H9 (cell line): ENCODE measurements at regions not wholly inside any gene's neighbourhood (a gene's known extent, or its start where the extent isn't known, plus 50 kb on each side); places are given as distances from the start of the nearest gene placed in this dataset.

Experiments used
- DNase-seq: peaks from one replicate; pipeline ENCODE4 v3.0.0-alpha.2; 2017
- H2AFZ ChIP-seq: one replicate; pipeline ENCODE4 v1.6.1; 2013; ENCODE audit warnings: mild to moderate bottlenecking, low read length, control low read depth, moderate library complexity
- H2AK5ac ChIP-seq: 2 replicates; pipeline ENCODE4 v1.6.1; 2013; ENCODE audit warnings: low read length, control low read depth, mixed read lengths; ENCODE audit not compliant: insufficient read length
- H2BK120ac ChIP-seq: one replicate; pipeline ENCODE4 v1.6.1; 2013; ENCODE audit warnings: low read depth, mild to moderate bottlenecking, low read length, control low read depth, inconsistent platforms; ENCODE audit not compliant: poor library complexity, severe bottlenecking
- H2BK12ac ChIP-seq: 2 replicates; pipeline ENCODE4 v1.6.1; 2013; ENCODE audit warnings: low read length, control low read depth, mixed read lengths, low read depth; ENCODE audit not compliant: insufficient read length
- H2BK15ac ChIP-seq: 2 replicates; pipeline ENCODE4 v1.6.1; 2013; ENCODE audit warnings: low read depth, low read length, control low read depth
- H2BK20ac ChIP-seq: one replicate; pipeline ENCODE4 v1.6.1; 2013; ENCODE audit warnings: low read depth, mild to moderate bottlenecking, low read length, control low read depth, inconsistent platforms; ENCODE audit not compliant: poor library complexity, severe bottlenecking
- H2BK5ac ChIP-seq: 2 replicates; pipeline ENCODE4 v1.6.1; 2013; ENCODE audit warnings: low read length, control low read depth, mixed read lengths; ENCODE audit not compliant: insufficient read length
- H3K14ac ChIP-seq: 2 replicates; pipeline ENCODE4 v1.6.1; 2013; ENCODE audit warnings: low read length, control low read depth; ENCODE audit not compliant: insufficient read depth
- H3K18ac ChIP-seq: 2 replicates; pipeline ENCODE4 v1.6.1; 2013; ENCODE audit warnings: low read depth, mild to moderate bottlenecking, mixed read lengths, low read length, control low read depth; ENCODE audit not compliant: insufficient read length
- H3K23ac ChIP-seq: 2 replicates; pipeline ENCODE4 v1.6.1; 2013; ENCODE audit warnings: low read length, control low read depth, mixed read lengths, low read depth; ENCODE audit not compliant: insufficient read length
- H3K23me2 ChIP-seq: 2 replicates; pipeline ENCODE4 v1.6.1; 2013; ENCODE audit warnings: low read depth, mild to moderate bottlenecking, mixed read lengths, low read length, control low read depth; ENCODE audit not compliant: insufficient read length, poor library complexity, severe bottlenecking
- H3K27ac ChIP-seq: 2 replicates; pipeline ENCODE4 v1.5.1; 2013; ENCODE audit warnings: low read length, control low read depth, mixed read lengths, low read depth; ENCODE audit not compliant: insufficient read length
- H3K27me3 ChIP-seq: 2 replicates; pipeline ENCODE4 v1.6.1; 2013; ENCODE audit warnings: low read length, control low read depth, inconsistent platforms; ENCODE audit not compliant: insufficient read depth
- H3K4ac ChIP-seq: 2 replicates; pipeline ENCODE4 v1.6.1; 2013; ENCODE audit warnings: low read depth, mild to moderate bottlenecking, control low read depth, inconsistent platforms, low read length, moderate library complexity
- H3K4me1 ChIP-seq: 2 replicates; pipeline ENCODE4 v1.6.1; 2013; ENCODE audit warnings: low read length, control low read depth, inconsistent platforms; ENCODE audit not compliant: insufficient read depth
- H3K4me2 ChIP-seq: 2 replicates; pipeline ENCODE4 v1.6.1; 2013; ENCODE audit warnings: low read length, control low read depth, mixed read lengths; ENCODE audit not compliant: insufficient read length, insufficient read depth
- H3K56ac ChIP-seq: 2 replicates; pipeline ENCODE4 v1.6.1; 2013; ENCODE audit warnings: low read depth, mild to moderate bottlenecking, mixed read lengths, low read length, control low read depth; ENCODE audit not compliant: insufficient read length
- H3K79me1 ChIP-seq: 2 replicates; pipeline ENCODE4 v1.6.1; 2013; ENCODE audit warnings: low read depth, mild to moderate bottlenecking, moderate library complexity, low read length, control low read depth, inconsistent platforms; ENCODE audit not compliant: insufficient read depth, poor library complexity, severe bottlenecking
- H3K79me2 ChIP-seq: 2 replicates; pipeline ENCODE4 v1.6.1; 2013; ENCODE audit warnings: low read length, control low read depth, inconsistent platforms; ENCODE audit not compliant: insufficient read depth
- H3K9ac ChIP-seq: 2 replicates; pipeline ENCODE4 v1.6.1; 2013; ENCODE audit warnings: low read length, control low read depth, mixed read lengths; ENCODE audit not compliant: insufficient read length; ENCODE audit errors: extremely low read depth
- H3K9me3 ChIP-seq: one replicate; pipeline ENCODE4 v1.6.1; 2013; ENCODE audit warnings: low read depth, low read length, inconsistent platforms; ENCODE audit not compliant: control insufficient read depth
- H3T11ph ChIP-seq: one replicate; pipeline ENCODE4 v1.6.1; 2013; ENCODE audit warnings: mild to moderate bottlenecking, low read length, control low read depth, inconsistent platforms
- H4K20me1 ChIP-seq: one replicate; pipeline ENCODE4 v1.6.1; 2013; ENCODE audit not compliant: control insufficient read depth, insufficient read length, insufficient read depth
- H4K5ac ChIP-seq: 2 replicates; pipeline ENCODE4 v1.6.1; 2013; ENCODE audit warnings: low read depth, mild to moderate bottlenecking, mixed read lengths, low read length, control low read depth; ENCODE audit not compliant: insufficient read length
- H4K8ac ChIP-seq: replicated peaks from 2 replicates; pipeline ENCODE4 v1.6.1; 2013; ENCODE audit warnings: low read length, control low read depth, mixed read lengths, low read depth; ENCODE audit not compliant: insufficient read length
- H4K91ac ChIP-seq: 2 replicates; pipeline ENCODE4 v1.6.1; 2013; ENCODE audit warnings: low read depth, mild to moderate bottlenecking, moderate library complexity, mixed read lengths, low read length, control low read depth; ENCODE audit not compliant: insufficient read length
- H3K27ac Mint-ChIP-seq, 3 experiments: 2 replicates in 2 of 3; 3 replicates in 1 of 3; pipeline ENCODE4 v1.8.0; 2020 to 2021; ENCODE audit warnings: mixed read lengths in 3 of 3, mild to moderate bottlenecking in 1 of 3, moderate library complexity in 1 of 3
- H3K27me3 Mint-ChIP-seq: 2 replicates; pipeline ENCODE4 v1.8.0; 2021; ENCODE audit warnings: low read depth, mild to moderate bottlenecking, moderate library complexity, mixed read lengths
- H3K36me3 Mint-ChIP-seq, 3 experiments: 2 replicates in 2 of 3; 3 replicates in 1 of 3; pipeline ENCODE4 v1.8.0; 2020 to 2021; ENCODE audit warnings: low read depth in 3 of 3, mixed read lengths in 3 of 3; ENCODE audit not compliant: insufficient read depth in 1 of 3
- H3K4me1 Mint-ChIP-seq, 2 experiments: 2 replicates each; pipeline ENCODE4 v1.8.0; 2020; ENCODE audit warnings: mixed read lengths in 2 of 2
- H3K4me3 Mint-ChIP-seq, 2 experiments: 2 replicates in 1 of 2; 3 replicates in 1 of 2; pipeline ENCODE4 v1.8.0; 2020 to 2021; ENCODE audit warnings: mild to moderate bottlenecking in 2 of 2, mixed read lengths in 2 of 2, moderate library complexity in 1 of 2
- H3K9me3 Mint-ChIP-seq, 2 experiments: 2 replicates in 1 of 2; 3 replicates in 1 of 2; pipeline ENCODE4 v1.8.0; 2020; ENCODE audit warnings: mild to moderate bottlenecking in 2 of 2, mixed read lengths in 2 of 2, moderate library complexity in 1 of 2
- WGBS: extraction: QIAGEN DNeasy Blood & Tissue Kit; methylation state at CpG from one replicate; pipeline ENCODE4 v1.1.7; 2013; ENCODE audit warnings: missing lambda C conversion rate, low lambda C conversion rate, mixed read lengths; ENCODE audit not compliant: insufficient read length; ENCODE audit errors: extremely low coverage; 5-methylcytosine and 5-hydroxymethylcytosine counted together
- TF ChIP-seq, protein P1 (sequence below): fragments of 200-600 bp; sonication (generic); conservative IDR thresholded peaks from 3 replicates; pipeline ENCODE4 v1.8.0; 2021; ENCODE audit warnings: antibody characterized with exemption, mild to moderate bottlenecking

DNA sequence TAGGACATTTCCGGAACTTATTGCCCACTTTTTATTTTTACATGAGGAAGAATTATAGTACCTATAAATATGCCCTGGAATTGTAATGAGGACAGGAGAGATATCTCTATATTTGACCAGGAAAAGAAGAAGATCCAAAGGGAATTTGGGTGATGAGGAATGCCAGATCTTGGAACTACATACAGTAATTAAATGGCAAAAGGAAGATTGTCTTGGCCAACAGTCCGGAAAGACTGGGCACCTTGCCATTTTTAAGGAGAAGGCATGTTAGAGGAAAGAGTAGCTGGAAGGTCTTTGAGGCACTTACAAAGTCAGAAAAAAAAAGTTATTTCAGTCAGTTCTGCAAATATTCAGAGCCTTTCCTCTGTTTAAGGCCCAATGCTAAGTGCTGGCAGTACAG, 616.4 kb downstream of the MED13L start:
- no peaks in the 10 kb centered on the region for H3K36me3 Mint-ChIP-seq
- no peak overlapping the region for H3K4me2 ChIP-seq

More for the DNA sequence above, 616.4 kb downstream of the MED13L start:
- no peaks in the 10 kb centered on the region for H3K9me3 ChIP-seq
- no peak overlapping the region for H2BK20ac ChIP-seq
- no peak overlapping the region for H3T11ph ChIP-seq
- H3K27me3 ChIP-seq: no peaks in the 10 kb centered on the region
- no peak overlapping the region for H3K9ac ChIP-seq
- H4K8ac ChIP-seq: no peak overlapping the region
- TF ChIP-seq, protein P1, sequence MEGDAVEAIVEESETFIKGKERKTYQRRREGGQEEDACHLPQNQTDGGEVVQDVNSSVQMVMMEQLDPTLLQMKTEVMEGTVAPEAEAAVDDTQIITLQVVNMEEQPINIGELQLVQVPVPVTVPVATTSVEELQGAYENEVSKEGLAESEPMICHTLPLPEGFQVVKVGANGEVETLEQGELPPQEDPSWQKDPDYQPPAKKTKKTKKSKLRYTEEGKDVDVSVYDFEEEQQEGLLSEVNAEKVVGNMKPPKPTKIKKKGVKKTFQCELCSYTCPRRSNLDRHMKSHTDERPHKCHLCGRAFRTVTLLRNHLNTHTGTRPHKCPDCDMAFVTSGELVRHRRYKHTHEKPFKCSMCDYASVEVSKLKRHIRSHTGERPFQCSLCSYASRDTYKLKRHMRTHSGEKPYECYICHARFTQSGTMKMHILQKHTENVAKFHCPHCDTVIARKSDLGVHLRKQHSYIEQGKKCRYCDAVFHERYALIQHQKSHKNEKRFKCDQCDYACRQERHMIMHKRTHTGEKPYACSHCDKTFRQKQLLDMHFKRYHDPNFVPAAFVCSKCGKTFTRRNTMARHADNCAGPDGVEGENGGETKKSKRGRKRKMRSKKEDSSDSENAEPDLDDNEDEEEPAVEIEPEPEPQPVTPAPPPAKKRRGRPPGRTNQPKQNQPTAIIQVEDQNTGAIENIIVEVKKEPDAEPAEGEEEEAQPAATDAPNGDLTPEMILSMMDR: no peak
- no peak overlapping the region for H2BK12ac ChIP-seq
- H3K4ac ChIP-seq: no peak overlapping the region
- H2BK15ac ChIP-seq: no peak overlapping the region
- no peak overlapping the region for H3K14ac ChIP-seq
- H2AK5ac ChIP-seq: no peak overlapping the region
- H2BK5ac ChIP-seq: no peak overlapping the region
- no peaks in the 10 kb centered on the region for H3K79me1 ChIP-seq
- no peaks in the 10 kb centered on the region for H3K4me1 Mint-ChIP-seq
- no peak for DNase-seq
- H3K4me1 ChIP-seq: no peaks in the 10 kb centered on the region
- no peak overlapping the region for H3K27ac Mint-ChIP-seq
- no peak overlapping the region for H2BK120ac ChIP-seq
- no peak overlapping the region for H3K23ac ChIP-seq
- H3K18ac ChIP-seq: no peak overlapping the region
- H3K4me3 Mint-ChIP-seq: no peak overlapping the region
- H3K23me2 ChIP-seq: no peaks in the 10 kb centered on the region
- H4K91ac ChIP-seq: no peak overlapping the region
- H4K20me1 ChIP-seq: no peaks in the 10 kb centered on the region
- peaks cover 2% of the 10 kb centered on the region for H3K27me3 Mint-ChIP-seq
- no peak overlapping the region for H3K56ac ChIP-seq
- H3K79me2 ChIP-seq: no peaks in the 10 kb centered on the region
- H3K27ac ChIP-seq: no peak overlapping the region
- H4K5ac ChIP-seq: no peak overlapping the region
- WGBS: no CpG with 5 or more reads among the region's 2 CpGs
- no peak overlapping the region for H2AFZ ChIP-seq
- H3K9me3 Mint-ChIP-seq: no peaks in the 10 kb centered on the region
